PC-3 (cell line): ENCODE measurements at regions not wholly inside any gene's neighbourhood (a gene's known extent, or its start where the extent isn't known, plus 50 kb on each side); places are given as distances from the start of the nearest gene placed in this dataset.

Experiments
- EZH2 ChIP-seq: fragments of 300-600 bp; sonication (generic); IDR thresholded peaks from one replicate; pipeline ENCODE4 v1.6.1; 2017; ENCODE audit warnings: antibody characterized with exemption, mild to moderate bottlenecking, low read length; ENCODE audit not compliant: unreplicated experiment
- EZH2phosphoT487 ChIP-seq: fragments of 300-600 bp; sonication (generic); IDR thresholded peaks from 2 replicates; pipeline ENCODE4 v1.6.1; 2018; ENCODE audit warnings: mild to moderate bottlenecking, antibody characterized with exemption, low read length, borderline replicate concordance
- TF ChIP-seq, protein P1 (sequence below): fragments of 300-600 bp; sonication (generic); conservative IDR thresholded peaks from 2 replicates; pipeline ENCODE4 v1.5.1; 2017; ENCODE audit warnings: antibody characterized with exemption, low read depth, mild to moderate bottlenecking, low read length

DNA sequence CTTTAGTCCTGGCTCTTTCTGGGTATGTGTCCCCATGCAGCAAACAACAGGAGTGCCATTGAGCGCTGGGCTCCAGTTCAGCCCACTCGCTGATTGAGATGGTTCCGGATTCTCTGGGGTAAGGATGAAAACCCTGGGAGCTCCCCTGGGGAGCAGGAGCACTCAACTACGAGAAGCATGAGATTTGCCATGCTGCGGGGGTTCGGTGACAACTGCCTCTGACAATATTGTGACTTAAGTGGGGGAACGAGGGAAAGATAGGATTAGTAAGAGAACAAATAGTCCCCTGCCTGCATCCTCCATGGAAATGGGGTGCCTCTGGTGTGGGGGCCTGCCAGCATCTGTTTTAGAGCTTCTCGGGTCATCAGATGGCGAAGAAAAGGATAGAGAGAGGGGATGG, 123.6 kb upstream of the IPO9 start:
- TF ChIP-seq EZH2phosphoT487 (no peak), EZH2 (no peak)
- TF ChIP-seq, protein P1, sequence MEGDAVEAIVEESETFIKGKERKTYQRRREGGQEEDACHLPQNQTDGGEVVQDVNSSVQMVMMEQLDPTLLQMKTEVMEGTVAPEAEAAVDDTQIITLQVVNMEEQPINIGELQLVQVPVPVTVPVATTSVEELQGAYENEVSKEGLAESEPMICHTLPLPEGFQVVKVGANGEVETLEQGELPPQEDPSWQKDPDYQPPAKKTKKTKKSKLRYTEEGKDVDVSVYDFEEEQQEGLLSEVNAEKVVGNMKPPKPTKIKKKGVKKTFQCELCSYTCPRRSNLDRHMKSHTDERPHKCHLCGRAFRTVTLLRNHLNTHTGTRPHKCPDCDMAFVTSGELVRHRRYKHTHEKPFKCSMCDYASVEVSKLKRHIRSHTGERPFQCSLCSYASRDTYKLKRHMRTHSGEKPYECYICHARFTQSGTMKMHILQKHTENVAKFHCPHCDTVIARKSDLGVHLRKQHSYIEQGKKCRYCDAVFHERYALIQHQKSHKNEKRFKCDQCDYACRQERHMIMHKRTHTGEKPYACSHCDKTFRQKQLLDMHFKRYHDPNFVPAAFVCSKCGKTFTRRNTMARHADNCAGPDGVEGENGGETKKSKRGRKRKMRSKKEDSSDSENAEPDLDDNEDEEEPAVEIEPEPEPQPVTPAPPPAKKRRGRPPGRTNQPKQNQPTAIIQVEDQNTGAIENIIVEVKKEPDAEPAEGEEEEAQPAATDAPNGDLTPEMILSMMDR, result no peak
